Epithelial cell of proximal tubule (primary cell): ENCODE measurements at regions not wholly inside any gene's neighbourhood (a gene's known extent, or its start where the extent isn't known, plus 50 kb on each side); places are given as distances from the start of the nearest gene placed in this dataset.

ENCODE experiments used
- DNase-seq: peaks from one replicate; pipeline ENCODE4 v3.0.0-alpha.2; 2011; ENCODE audit warnings: low read depth
- H3K4me3 ChIP-seq: 2 replicates; pipeline ENCODE4 v1.5.1; 2011; ENCODE audit warnings: low read depth, mild to moderate bottlenecking, low read length
- CTCF ChIP-seq: conservative IDR thresholded peaks from 2 replicates; pipeline ENCODE4 v1.5.1; 2012; ENCODE audit warnings: low read depth, mild to moderate bottlenecking, low read length

GRCh38 chrX:149992918-149993317 is 54.6 kb upstream of the EOLA2 start:
- no peak overlapping the region for H3K4me3 ChIP-seq
- no peak for DNase-seq
- no peak for TF ChIP-seq CTCF

DNA sequence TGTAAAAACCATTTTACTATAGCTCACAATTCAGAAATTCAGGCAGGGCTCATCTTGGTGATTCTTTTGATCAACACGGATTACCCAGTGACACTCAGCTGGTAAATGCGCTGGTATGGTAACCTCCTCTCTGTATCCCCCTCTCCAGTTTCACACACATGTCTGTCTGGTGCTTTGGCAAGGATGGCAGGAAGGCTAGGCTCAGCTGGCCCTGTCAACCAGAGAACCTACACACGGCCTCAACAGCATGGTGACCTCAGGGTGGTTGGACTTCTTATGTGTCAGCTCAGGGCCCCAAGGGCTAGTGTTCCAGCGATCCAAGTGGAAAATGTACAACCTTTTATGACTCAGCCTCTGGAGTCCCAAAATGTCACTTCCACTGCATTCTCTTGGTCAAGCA is 55.7 kb upstream of the EOLA2 start:
- no peak for DNase-seq
- H3K4me3 ChIP-seq = no peak overlapping the region
- no peak for TF ChIP-seq CTCF

- no peak for DNase-seq
- no peak overlapping the region for H3K4me3 ChIP-seq
- TF ChIP-seq CTCF = no peak
Measured at GRCh38 chrX:149996515-149996914, 58.2 kb upstream of the EOLA2 start.

GRCh38 chrX:150005027-150005426 is 66.7 kb upstream of the EOLA2 start:
- no peak for TF ChIP-seq CTCF
- DNase-seq = no peak
- H3K4me3 ChIP-seq = no peak overlapping the region

DNA sequence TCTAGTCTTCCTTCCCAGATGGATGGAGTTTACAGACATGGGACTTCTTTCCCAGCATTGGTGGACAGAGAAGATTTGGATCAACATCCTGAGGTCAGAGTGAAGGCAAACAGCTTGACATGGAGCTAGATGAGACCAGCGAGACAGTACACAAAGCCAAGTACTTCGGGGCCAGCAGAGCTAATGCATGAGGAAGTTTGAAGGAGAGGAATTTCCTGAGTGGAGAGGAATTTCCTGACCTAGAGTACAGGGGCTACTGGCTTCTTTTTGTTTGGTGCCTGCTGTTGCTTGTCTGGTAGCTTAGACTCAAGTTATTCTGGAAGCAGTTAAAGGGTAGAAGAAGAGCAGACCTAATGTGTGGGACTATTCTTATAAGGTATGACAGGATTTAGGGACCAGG is 69.1 kb upstream of the EOLA2 start:
- TF ChIP-seq CTCF = no peak
- no peak for DNase-seq
- no peak overlapping the region for H3K4me3 ChIP-seq

DNA sequence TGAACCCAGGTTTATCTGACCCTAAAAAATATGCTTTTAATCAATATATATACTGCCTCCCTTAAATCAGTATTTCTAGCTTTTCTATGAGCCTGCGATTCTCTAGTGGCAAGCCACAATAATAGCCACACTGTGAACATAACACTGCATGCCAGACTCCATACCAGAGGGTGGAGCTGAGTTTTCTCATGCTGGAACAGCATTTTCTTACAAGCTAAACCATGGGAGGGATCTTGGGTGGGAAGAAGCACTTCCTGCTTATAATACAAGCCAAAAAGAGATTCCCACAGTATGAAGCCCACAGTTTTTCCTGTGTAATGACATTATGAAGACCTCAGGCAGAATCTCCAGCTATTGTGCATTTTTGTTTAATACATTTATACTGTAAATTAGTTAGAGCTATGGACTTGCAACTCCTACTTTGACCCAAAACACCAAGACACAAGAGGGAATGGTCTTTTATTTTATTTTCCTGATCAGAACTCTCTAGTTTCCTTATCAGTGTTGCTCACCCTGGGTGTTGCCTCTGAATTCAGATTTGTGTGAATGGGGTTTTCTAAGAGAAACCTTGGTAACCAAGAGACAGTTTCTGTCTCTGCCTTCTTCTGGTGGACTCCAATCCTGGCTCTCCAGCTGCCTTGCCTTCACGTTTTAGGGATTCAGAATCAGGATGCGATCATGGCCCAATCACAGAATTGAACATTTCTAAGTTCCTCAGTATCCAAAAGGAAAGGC is 74.5 kb upstream of the EOLA2 start:
- DNase-seq = no peak
- TF ChIP-seq CTCF = no peak
- no peak overlapping the region for H3K4me3 ChIP-seq

- TF ChIP-seq CTCF = no peak
- H3K4me3 ChIP-seq = no peak overlapping the region
- DNase-seq = no peak
Measured at GRCh38 chrX:150014525-150014924, 76.2 kb upstream of the EOLA2 start.
